Retinal pigment epithelial cell (primary cell): ENCODE measurements at regions not wholly inside any gene's neighbourhood (a gene's known extent, or its start where the extent isn't known, plus 50 kb on each side); places are given as distances from the start of the nearest gene placed in this dataset.

Source experiments
- DNase-seq: peaks from one replicate; pipeline ENCODE4 v3.0.0-alpha.2; 2010; ENCODE audit warnings: low read depth
- H3K4me3 ChIP-seq: 2 replicates; pipeline ENCODE4 v1.5.1; 2011; ENCODE audit warnings: mild to moderate bottlenecking, low read length, control low read depth, moderate library complexity
- TF ChIP-seq, protein P1 (sequence below): conservative IDR thresholded peaks from 2 replicates; pipeline ENCODE4 v1.5.1; 2011; ENCODE audit warnings: low read depth, low read length, control low read depth, inconsistent platforms

DNA sequence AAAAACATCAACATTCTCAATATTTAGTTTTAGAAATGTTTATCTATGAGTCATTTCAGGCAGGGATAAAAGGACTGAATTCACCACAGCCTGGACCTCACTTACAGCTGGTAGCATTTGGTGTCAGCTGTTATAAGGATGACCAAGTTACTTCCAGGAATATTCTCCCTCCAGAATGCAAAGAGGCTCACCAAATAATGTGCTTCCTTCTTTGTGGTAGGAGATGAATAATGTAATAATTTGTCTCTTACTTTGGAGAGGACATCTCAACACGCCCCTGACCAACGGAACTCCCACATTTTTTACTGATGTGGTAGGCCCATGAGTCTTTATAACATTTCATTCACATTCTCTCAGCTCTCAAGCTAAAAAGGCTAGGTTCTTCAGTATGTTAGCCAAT is 825.9 kb upstream of the GRAMD2B start:
- TF ChIP-seq, protein P1, sequence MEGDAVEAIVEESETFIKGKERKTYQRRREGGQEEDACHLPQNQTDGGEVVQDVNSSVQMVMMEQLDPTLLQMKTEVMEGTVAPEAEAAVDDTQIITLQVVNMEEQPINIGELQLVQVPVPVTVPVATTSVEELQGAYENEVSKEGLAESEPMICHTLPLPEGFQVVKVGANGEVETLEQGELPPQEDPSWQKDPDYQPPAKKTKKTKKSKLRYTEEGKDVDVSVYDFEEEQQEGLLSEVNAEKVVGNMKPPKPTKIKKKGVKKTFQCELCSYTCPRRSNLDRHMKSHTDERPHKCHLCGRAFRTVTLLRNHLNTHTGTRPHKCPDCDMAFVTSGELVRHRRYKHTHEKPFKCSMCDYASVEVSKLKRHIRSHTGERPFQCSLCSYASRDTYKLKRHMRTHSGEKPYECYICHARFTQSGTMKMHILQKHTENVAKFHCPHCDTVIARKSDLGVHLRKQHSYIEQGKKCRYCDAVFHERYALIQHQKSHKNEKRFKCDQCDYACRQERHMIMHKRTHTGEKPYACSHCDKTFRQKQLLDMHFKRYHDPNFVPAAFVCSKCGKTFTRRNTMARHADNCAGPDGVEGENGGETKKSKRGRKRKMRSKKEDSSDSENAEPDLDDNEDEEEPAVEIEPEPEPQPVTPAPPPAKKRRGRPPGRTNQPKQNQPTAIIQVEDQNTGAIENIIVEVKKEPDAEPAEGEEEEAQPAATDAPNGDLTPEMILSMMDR = no peak
- no peak overlapping the region for H3K4me3 ChIP-seq
- DNase-seq = no peak

DNA sequence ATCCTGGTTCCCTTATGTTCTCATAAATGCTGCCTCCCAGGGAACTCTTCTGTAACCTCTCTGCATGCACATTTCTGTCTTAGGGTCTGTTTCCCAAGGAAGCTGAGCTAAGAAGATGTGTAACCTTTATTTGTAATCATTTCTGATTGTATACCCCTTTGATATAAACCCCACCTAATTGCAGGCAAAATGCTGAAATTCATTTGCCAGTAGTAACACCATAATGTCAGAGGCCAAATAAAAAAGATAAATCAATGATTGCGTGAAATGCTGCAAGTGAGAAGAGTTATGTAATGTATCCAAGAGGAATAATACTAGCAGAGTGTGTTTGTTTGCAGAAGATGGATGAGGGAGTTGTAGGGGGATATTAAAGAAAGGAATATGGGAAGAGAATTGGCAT is 822.6 kb upstream of the GRAMD2B start:
- TF ChIP-seq, protein P1 = no peak
- H3K4me3 ChIP-seq = no peak overlapping the region
- DNase-seq = no peak

DNA sequence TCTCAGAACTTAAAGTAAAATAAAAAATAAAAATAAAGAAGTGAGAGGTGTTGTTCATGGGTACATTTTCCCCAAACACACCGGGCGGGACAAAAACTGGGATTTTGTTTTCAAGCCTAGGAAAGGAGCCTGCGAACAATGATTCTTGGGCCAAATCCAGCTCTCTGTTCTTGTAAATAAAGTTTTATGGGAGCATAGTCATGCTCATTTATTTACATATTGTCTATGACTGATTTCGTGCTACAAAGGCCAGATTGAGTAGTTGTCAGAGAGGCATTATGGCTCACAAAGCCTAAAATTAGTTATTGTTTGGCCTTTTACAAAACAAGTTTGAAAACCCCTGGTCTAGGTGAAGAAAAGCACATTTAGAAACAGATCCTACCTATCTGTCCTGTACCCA is 821.0 kb upstream of the GRAMD2B start:
- DNase-seq = no peak
- TF ChIP-seq, protein P1 = no peak
- no peak overlapping the region for H3K4me3 ChIP-seq

DNA sequence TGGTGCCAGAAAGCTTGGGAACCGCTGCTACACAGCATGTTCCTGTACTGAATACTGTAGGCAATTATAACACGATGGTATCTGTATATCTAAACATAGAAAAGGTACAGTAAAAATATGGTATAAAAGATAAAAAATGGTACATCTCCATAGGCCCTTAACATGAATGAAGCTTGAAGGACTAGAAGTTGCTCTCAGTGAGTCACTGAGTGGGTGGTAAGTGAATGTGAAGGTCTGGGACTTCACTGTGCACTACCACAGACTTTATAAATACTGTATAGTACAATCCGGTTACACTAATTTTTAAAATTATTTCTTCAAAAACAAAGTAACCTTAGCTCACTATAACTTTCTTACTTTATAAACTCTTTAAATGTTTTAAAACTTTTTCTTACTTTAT is 819.9 kb upstream of the GRAMD2B start:
- H3K4me3 ChIP-seq = no peak overlapping the region
- DNase-seq = no peak
- TF ChIP-seq, protein P1 = no peak

DNA sequence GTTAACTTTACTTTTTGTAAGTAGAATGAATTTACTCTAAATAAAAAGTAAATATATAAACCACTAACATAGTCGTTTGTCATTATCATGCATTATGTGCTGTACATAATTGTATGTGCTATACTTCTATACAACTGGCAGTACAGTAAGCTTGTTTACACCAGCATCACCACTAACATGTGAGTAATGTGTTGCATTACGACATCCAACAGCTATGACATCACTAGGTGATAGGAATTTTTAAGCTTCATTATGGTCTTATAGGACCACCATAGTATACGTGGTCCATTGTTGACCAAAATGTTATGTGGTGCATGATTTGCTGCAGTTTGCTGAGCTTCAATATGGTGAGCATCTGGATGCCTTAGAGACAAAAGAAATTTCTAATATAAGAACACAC is 819.1 kb upstream of the GRAMD2B start:
- TF ChIP-seq, protein P1 = no peak
- H3K4me3 ChIP-seq = no peak overlapping the region
- no peak for DNase-seq

DNA sequence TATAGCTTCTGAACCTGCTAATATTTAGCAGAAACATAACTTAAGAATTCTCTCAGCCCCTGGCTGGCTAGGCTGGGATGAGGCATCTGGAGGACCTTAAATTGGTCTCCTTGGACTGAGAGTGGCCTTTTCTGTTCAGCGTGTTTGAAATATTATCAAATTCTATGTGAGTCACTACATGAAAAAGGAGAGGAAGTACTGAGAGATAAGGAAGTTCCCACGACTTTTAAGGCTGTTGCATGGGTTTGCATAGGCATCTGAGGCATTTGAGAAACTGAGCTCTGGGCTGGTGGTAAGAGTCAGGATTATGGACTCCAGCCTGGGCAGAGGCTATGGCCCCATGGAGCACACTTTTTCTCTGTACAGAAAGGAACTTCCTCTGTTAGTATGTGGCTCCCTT is 816.2 kb upstream of the GRAMD2B start:
- DNase-seq = no peak
- TF ChIP-seq, protein P1 = no peak
- no peak overlapping the region for H3K4me3 ChIP-seq

DNA sequence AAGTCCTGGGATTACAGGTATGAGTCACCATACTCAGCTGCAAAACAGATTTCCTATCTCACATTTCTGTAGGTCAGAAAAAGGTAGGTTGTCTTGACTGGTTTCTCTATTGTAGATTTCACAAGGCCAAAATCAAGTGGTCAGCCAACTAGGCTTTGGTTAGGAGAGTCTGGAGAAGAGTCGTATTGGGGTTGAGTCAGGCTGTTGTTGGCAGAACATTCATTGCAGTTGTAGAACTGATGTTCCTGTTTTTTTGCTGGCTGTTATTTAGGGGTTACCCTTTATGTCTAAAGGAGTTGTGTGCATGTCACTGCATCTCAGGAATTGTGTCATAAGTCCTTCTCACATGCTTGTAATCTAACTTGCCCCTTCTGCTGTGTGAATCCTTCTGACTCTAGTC is 814.2 kb upstream of the GRAMD2B start:
- TF ChIP-seq, protein P1 = no peak
- no peak for DNase-seq
- H3K4me3 ChIP-seq = no peak overlapping the region
